Astrocyte (in vitro differentiated cells and primary cell): ENCODE measurements at regions not wholly inside any gene's neighbourhood (a gene's known extent, or its start where the extent isn't known, plus 50 kb on each side); places are given as distances from the start of the nearest gene placed in this dataset.

Experiments used
- EZH2 ChIP-seq: IDR thresholded peaks from 2 replicates; pipeline ENCODE4 v1.6.1; 2012; ENCODE audit warnings: mild to moderate bottlenecking, low read length, inconsistent platforms; ENCODE audit not compliant: insufficient read depth
- TF ChIP-seq, protein P1 (sequence below): IDR thresholded peaks from 2 replicates; pipeline ENCODE4 v1.5.1; 2011; ENCODE audit warnings: low read depth, mild to moderate bottlenecking, inconsistent platforms, low read length, moderate library complexity; ENCODE audit not compliant: insufficient read depth

GRCh38 chr4:152052451-152053057 is 291.7 kb upstream of the GATB start:
- TF ChIP-seq, protein P1, sequence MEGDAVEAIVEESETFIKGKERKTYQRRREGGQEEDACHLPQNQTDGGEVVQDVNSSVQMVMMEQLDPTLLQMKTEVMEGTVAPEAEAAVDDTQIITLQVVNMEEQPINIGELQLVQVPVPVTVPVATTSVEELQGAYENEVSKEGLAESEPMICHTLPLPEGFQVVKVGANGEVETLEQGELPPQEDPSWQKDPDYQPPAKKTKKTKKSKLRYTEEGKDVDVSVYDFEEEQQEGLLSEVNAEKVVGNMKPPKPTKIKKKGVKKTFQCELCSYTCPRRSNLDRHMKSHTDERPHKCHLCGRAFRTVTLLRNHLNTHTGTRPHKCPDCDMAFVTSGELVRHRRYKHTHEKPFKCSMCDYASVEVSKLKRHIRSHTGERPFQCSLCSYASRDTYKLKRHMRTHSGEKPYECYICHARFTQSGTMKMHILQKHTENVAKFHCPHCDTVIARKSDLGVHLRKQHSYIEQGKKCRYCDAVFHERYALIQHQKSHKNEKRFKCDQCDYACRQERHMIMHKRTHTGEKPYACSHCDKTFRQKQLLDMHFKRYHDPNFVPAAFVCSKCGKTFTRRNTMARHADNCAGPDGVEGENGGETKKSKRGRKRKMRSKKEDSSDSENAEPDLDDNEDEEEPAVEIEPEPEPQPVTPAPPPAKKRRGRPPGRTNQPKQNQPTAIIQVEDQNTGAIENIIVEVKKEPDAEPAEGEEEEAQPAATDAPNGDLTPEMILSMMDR = no peak
- TF ChIP-seq EZH2 = no peak
